HG02763 (cell line): ENCODE measurements at regions not wholly inside any gene's neighbourhood (a gene's known extent, or its start where the extent isn't known, plus 50 kb on each side); places are given as distances from the start of the nearest gene placed in this dataset.
"Not testable (repeated sequence)": the region's sequence is repeated elsewhere in the genome, so short reads cannot be mapped to it uniquely, and the experiment has no call there.

Experiments used
- ATAC-seq: cut with Tn5 transposase; IDR thresholded peaks from one replicate; pipeline ENCODE4 v1.9.1; 2021; ENCODE audit warnings: mild to moderate bottlenecking, moderate library complexity; ENCODE audit not compliant: unreplicated experiment

GRCh38 chr5:94102849-94103248 is 361.4 kb upstream of the POU5F2 start:
- no peak for ATAC-seq

GRCh38 chr5:94097384-94097783 is 356.0 kb upstream of the POU5F2 start:
- not testable (repeated sequence) for ATAC-seq

DNA sequence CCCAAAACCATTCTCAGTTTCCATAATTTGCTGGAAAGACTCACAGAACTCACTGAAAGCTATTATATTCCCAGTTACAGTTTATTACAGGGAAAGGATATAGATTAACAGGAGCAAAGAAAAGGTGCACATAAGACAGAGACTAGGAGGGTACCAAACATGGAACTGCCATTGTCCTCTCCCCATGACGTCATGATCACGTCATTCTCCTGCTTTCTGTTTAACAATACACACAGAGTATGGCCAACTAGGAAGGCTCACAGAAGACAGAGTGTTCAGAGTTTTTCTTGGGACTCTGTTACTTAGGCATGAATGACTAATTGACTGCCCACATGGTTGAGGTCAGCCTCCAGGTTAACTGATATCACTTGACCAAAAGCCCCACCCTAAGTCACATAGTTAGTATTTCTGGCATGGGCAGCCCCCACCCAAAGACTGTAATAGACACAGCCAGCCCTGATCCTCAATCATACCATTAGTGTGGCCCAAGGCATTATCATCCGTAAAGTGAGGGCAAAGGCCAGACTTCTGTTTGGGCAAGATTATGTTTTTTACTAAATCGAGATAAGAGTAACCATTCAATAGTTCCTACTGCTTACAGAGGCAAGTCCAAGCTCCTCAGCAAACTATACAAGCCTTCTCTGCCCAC is 353.5 kb upstream of the POU5F2 start:
- no peak for ATAC-seq

DNA sequence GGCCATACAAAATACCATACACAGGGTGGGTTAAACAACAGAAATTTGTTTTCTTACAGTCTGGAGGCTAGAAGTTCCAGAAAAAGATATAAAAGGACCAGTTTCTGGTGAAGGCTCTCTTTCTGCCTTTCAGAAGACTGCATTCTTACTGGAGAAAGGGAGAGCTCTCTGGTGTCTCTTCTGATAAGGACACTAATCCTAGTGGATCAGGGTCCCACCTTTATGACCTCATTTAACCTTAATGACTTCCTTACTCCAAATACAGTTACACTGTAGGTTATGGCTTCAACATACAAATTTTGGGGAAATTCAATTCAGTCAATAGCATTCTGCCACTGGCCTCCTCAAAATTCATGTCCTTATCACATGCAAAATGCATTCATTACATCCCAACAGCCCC is 351.9 kb upstream of the POU5F2 start:
- ATAC-seq, result no peak

- ATAC-seq, result not testable (repeated sequence)
Measured at GRCh38 chr5:94086635-94087034, 345.2 kb upstream of the POU5F2 start.

GRCh38 chr5:94086194-94086593 is 344.8 kb upstream of the POU5F2 start:
- no peak for ATAC-seq

GRCh38 chr5:94082405-94082804 is 341.0 kb upstream of the POU5F2 start:
- ATAC-seq, result no peak

- no peak for ATAC-seq
Measured at GRCh38 chr5:94081088-94081487, 339.7 kb upstream of the POU5F2 start.

GRCh38 chr5:94080390-94080789 is 339.0 kb upstream of the POU5F2 start:
- no peak for ATAC-seq

DNA sequence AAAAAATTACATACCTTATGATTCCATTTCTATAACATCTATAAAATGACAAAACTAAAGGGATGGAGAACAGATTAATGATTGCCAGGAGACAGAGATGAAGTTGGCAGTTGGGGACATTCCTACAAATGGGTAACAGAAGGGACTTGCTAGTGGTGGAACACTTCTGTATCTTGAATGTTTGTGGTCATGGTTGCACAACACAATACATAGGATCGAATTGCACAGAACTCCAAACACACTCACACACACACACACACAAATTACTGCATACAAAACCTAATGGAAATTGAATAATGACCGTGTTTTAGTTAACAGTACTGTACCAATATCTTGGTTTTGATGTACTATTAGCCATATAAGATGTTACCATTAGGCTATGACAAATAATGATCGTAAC is 330.7 kb upstream of the POU5F2 start:
- ATAC-seq, result no peak

DNA sequence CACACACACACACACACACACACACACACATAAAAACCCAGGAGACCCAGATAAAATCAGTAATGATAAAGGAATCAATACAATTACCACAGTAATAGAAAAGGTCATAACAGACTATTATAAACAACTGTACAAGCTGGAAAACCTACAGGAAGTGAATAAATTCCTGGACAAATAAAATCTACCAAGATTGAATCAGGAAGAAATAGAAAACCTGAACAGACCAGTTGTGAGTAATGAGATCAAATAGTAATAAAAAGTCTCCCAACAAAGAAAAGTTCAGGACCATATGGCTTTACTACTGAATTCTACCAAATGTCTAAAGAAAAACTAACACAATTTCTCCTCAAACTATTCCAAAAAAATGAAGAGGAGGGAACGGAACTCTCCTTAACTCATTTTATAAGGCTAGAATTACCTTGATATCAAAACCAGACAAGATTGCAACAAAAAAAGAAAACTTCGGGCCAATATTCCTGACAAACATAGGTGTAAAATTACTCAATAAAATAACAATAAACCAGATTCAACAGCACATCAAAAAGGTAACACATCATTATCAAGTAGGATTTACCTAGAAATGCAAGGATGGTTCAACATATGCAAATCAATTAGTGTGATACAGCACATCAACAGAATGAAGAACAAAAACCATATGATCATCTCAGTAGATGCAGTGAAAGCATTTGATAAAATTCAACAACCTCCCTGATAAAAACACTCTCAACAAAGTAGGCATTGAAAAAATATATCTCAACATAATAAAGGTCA is 325.2 kb upstream of the POU5F2 start:
- no peak for ATAC-seq

DNA sequence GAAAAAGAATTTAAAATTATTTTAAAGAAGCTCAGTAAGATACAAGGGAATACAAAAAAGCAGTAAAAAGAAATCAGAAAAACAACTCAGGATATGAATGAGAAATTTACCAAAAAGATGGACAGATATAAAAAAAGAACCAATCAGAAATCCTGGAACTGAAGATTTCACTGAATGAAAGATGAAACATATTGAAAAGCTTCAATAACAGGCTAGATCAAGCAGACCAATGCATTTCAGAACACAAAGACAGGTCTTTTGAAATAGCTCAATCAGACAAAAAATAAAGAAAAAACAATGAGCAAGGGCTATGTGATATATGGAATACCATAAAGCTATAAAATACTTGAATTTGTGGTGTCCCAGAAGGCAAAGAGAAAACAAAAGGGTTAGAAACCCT is 322.6 kb upstream of the POU5F2 start:
- ATAC-seq, result no peak

- no peak for ATAC-seq
Measured at GRCh38 chr5:94057655-94058054, 316.3 kb upstream of the POU5F2 start.

GRCh38 chr5:94057217-94057616 is 315.8 kb upstream of the POU5F2 start:
- no peak for ATAC-seq

- peak; percentile 50 for ATAC-seq
Measured at GRCh38 chr5:94049307-94049922, 308.0 kb upstream of the POU5F2 start.

- no peak for ATAC-seq
Measured at GRCh38 chr5:94045839-94046782, 304.7 kb upstream of the POU5F2 start.

- no peak for ATAC-seq
Measured at GRCh38 chr5:94043311-94043710, 301.9 kb upstream of the POU5F2 start.

- no peak for ATAC-seq
Measured at GRCh38 chr5:94040591-94041148, 299.3 kb upstream of the POU5F2 start.

- ATAC-seq, result no peak
Measured at GRCh38 chr5:94039101-94039500, 297.7 kb upstream of the POU5F2 start.

DNA sequence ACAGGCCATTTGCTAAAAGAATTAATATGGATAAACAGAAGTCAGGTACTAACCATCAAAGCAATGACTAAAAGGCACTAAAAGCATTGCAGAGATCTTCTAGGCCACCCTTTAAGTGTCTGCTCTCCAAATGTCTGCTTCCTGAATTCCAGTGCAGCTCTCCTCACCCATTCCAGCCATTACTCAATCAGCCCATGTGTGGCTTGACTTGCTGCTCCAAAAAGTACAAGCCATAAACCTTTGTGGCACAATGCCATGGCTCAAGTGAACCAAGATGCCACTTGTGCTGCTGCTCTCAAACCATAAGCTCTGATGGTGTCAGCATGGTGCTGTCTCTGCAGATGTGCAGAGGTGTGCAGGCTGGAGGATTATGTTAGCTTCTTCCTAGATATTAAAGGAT is 290.2 kb upstream of the POU5F2 start:
- no peak for ATAC-seq

DNA sequence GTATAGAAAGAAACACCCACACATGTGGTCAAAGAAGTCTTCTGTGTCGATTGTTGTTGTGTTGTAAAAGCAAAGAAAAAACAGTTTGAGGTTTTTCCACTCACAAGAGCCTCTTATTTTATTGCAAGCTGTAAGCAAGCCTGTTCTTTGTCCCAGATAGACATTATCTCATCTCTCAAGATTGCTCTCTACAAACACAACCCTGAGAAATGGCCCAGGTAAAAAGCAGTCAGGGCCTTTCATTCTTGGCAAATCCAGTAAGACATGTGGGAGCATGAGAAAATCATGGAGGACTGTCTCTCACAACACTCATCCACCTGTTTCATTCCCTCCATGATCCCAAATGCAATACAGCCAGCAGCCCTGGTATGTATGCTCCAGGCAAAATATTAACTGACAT is 286.6 kb upstream of the POU5F2 start:
- no peak for ATAC-seq
